ENCODE measurements at regions not wholly inside any gene's neighbourhood (a gene's known extent, or its start where the extent isn't known, plus 50 kb on each side); places are given as distances from the start of the nearest gene placed in this dataset.

GRCh38 chr4:111937368-111937767, 207.9 kb upstream of the FAM241A start (continued):
- TF ChIP-seq ZBTB40 (IDR thresholded peaks at IDR 0.05; ENCODE audit: borderline replicate concordance) (no peak), ZBTB4 (CRISPR knock-in tag; IDR thresholded peaks at IDR 0.05) (no peak), BRCA1 (IDR thresholded peaks at IDR 0.05; ENCODE audit: low read depth, low read length) (no peak), RAD21 (IDR thresholded peaks at IDR 0.05; ENCODE audit: insufficient read depth, low read depth, low read length) (peak; percentile 60), RELA (IDR thresholded peaks at IDR 0.05; ENCODE audit: borderline replicate concordance, partially characterized antibody) (no peak)
